ENCODE measurements at regions not wholly inside any gene's neighbourhood (a gene's known extent, or its start where the extent isn't known, plus 50 kb on each side); places are given as distances from the start of the nearest gene placed in this dataset.
"Not testable (repeated sequence)": the region's sequence is repeated elsewhere in the genome, so short reads cannot be mapped to it uniquely, and the experiment has no call there.

DNA sequence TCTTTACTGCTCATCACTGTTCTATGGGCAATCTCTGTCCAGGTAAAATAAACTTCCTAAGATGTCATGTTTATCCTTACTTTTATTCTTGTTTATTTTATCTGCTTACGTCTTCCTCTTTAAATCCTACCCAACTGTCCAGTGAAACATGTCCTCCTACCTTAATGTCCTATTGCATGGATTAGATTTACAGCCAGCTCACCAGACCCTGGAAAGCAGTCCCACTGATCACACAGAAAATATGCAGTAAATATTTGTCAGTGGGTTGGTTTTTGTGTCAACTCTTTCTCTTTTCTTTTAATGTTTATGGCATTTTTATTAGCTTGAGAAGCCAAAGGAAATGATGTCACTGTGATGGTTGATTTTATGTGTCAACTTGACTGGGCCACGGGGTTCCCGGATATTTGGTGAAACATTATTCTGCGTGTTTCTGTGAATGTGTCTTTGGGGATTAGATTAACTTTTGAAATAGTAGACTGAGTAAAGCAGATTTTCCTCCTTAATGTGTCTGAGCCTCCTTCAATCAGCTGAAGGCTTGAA, 258.3 kb downstream of the SRGAP2C start:
- no peak for DNase-seq (ENCODE audit: low read depth)

DNA sequence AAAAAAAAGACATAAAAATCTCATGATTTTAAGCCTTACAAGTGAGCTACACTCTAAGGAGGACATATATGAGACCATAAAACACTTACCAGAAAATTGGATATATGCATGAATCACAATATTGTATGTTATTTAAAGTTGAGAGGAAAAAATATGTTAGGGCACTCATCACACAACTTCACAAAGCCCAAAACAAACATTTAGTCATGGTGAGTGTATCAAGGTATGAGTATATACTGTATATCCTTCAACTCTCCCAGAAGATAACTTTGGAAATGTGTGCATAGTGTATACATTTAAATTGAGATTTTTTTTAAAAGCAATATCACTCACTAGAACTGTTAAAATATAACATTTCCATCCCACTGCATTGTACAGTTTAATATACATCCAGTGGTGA, 259.3 kb downstream of the SRGAP2C start:
- DNase-seq (ENCODE audit: low read depth), result no peak

DNA sequence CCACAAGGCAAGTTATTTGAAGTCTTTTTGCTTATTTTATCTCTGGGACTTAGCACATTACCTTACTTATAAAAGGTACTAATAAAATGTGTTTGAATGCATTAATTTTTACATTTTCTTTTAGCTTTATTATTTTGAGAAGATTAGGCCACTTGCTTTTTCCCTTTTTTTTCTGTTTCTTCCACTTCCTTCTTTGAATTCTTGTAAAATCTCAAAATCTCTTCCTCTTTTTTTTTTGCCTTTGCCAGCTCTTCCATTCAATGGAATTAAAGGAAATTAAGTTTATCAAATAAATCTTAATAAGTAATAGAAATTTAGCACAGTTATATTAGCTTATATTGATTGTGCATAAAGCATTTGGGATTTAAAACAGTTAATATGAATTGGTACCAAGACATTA, 260.9 kb downstream of the SRGAP2C start:
- no peak for DNase-seq (ENCODE audit: low read depth)

DNA sequence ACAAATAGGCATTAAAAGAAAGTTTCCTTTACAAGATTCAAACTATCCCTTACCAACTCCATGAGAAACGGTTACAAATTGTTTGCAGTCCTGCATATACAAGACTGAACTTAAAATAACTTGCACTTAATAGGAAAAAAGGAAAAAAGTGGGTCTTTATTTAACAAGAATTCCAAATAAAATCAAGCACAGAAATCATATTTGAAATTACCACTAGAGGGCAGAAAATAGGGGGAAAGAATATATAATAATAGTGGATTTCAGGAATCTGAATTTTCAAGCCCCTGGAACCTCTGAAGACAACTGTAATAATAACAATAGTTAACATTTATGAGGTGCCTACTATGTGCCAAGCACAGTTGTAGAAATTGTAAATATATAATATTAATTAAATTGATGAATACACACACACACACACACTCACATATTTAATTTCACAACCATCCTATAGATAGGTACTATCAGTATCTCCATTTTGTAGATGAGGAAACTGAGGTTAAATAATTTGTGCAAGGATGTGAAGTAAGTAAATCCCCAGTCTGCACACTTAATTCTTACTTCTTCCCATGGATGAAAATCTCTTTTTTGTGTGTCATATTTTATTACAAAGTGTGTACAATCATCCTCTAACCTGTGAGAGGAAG, 262.6 kb downstream of the SRGAP2C start:
- DNase-seq (ENCODE audit: low read depth), result not testable (repeated sequence)

DNA sequence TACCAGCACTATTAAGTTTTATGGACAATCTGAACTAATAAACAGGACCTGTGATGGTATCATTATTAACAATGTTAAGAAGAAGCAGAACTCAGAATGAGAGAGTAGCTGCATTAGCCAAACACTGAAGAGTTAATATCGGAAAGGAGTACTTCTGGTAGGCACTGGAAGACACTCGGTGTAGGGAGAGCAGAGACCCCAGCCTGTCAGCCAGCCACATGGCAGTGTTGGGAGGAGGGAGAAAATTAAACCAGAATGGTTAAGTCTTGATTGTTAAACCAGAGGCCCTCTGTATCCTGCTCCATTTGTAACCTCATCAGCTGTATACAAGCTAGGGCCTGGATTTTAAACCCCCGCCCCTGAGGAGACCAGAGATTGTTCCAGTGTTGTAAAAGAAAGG, 263.3 kb downstream of the SRGAP2C start:
- DNase-seq (ENCODE audit: low read depth), result not testable (repeated sequence)

DNA sequence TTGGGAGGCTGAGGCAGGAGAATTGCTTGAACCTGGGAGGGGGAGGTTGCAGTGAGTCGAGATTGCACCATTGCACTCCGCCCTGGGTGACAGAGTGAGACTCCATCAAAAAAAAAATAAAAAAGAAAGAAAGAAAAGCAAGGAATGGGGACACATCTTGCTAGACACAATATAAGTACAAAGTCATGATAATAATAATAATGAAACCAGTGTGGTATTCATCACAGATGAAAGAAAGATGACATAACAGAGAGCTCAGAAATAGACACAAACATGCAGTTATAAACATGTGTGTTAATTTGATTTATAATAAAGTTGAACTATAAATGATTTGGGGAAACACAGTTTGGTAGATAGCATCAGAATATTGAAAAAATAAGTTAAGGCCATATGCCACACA, 264.1 kb downstream of the SRGAP2C start:
- no peak for DNase-seq (ENCODE audit: low read depth)

DNA sequence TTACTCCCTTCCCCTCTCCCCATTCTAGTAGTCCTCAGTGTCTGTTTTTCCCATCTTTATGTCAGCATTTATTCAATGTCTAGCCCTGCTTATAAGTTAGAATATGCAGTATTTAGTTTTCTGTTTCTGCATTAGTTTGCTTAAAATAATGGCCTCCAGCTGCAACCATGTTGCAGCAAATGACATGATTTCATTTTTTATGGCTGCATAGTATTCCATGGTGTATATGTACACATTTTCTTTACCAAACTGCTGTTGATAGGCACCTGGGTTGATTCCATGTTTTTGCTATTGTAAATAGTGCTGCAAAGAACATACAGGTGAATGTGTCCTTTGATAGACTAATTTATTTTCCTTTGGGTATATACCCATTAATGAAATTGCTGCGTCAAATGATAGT, 267.7 kb downstream of the SRGAP2C start:
- no peak for DNase-seq (ENCODE audit: low read depth)

DNA sequence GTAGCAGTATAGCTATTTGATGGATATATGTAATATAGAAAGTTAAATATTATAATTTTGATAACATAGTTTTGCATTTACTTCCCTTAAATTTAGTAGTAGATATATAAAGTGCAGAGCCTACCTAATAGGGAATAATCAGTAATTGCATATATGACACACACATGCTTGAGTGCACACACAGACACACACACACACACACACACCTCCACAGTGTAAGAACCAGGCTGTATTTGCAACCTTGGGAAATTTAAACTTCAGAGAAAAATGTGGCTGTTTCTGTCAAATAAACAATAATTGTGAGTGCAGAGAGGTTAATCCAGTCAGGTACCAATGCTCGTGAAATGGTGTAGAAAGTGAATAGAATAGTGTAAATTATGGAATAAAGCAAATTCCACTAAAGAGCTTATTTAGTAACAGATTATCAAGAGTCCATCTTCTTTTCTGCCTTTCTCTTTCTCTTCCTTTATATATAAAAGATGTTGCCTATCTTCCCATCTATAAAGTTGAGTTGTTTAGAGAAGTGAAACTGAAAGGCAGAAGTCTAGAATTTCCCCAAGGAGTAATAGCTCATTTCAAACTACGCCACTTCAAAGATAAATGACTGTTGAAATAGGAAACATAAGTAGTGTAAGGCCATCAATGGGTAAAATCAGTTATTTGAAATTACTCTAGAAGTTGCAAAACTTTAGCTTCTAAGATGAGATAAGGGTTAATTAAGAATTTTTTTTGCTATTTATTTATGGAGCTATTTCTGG, 273.7 kb downstream of the SRGAP2C start:
- no peak for DNase-seq (ENCODE audit: low read depth)

DNA sequence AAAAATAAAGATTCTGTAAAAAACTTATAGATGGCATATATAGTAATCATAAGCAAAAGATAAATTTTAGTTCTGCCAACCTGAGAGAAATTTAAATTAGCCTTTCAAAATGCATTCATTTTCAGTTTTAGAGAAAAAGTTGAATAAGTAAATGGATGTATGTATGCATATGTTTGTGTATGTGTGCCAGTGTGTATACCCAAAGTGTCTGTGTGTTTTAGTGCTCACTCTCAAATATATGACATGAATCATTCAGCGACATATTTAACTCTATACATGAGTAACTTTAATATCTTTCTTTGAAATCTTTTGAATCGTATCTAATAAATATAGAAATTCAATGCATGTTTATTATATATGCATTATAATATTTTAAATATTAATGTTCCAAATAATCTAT, 274.5 kb downstream of the SRGAP2C start:
- DNase-seq (ENCODE audit: low read depth), result no peak

DNA sequence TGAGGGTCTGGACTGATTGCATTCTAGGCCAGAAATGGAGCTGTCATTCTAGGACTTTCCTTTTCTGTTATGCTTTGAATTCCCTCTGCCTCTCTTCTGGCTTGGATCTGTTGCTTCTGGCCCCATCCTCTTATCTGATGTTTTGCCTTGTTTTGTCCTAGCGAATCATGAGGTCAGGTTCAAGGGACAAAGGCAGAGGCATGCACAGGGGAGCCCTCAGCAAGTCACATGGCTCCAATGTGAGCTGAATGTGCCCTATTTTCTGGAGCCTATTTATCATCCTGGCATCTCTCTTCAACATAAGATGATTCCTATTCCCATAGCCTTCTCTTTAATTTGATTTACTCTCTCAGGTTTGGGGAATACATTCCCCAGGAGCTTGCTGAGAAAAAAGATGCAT, 284.6 kb downstream of the SRGAP2C start:
- DNase-seq (ENCODE audit: low read depth), result not testable (repeated sequence)

DNA sequence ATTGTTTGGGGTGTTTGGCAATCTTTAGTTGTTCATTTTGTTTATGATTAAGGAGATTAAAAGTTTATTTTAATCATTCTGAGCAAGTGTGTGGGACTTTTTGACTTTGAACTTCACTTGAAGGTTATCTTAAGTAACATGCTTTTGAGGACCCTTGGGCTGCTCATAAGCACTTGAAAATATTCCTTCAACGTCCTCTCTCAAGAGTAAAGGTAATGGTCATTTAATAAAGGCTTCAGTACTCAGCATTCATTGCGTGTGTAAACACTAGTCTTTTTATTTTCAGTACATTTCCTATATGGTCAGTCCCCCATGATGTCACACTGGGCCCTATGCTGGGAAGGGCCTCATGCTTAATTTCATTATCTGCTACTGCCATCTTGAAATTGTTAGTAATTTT, 285.6 kb downstream of the SRGAP2C start:
- not testable (repeated sequence) for DNase-seq (ENCODE audit: low read depth)

DNA sequence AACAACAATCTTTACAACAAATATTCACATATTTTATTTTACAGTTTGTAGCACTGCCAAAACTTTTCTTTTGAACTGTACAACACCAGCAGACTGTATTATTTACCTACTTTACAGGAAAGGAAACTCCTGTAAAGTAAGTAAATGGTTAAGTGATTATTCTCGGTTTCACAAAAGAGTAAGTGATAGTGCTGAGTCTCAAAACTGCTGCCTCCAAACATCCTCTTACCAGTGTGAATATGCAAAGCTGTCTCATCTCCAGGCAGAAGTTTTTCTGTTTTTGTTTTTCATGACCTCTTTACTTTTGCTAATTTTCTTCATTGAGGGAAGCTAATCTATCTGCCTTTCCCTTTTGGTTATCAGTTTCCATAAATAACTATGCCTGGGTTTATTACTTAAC, 286.7 kb downstream of the SRGAP2C start:
- no peak for DNase-seq (ENCODE audit: low read depth)

DNA sequence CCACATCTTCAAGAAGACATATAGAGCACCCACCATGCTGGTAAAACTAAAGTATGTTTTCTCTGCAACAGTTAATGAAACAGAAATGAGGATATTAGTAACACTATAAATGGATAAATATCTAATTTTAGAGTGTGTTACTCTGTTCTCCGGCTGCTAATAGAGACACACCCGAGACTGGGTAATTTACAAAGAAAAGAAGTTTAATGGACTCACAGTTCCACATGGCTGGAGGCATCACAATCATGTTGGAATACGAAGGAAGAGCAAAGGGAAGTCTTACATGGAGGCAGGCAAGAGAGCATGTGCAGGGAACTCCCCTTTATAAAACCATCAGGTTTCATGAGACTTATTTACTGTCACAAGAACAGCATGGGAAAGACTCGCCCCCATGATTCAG, 287.2 kb downstream of the SRGAP2C start:
- DNase-seq (ENCODE audit: low read depth), result no peak

DNA sequence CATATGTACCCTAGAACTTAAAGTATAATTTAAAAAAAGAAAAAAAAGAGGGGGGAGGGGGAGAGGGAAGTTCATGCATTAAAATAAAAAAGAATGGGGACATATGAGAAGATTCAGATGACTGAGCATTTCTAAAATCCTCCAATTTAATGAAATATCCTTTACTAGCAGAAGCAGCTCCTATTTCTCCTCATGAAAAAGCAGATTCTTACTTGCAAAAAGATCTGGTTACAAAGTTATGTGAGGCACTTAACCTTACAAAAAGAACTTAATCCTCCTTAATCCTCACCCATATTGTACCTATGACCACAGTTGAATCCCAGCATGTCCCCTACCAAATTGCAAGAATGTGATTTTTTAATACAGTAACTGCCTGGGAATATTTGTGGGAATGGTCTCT, 298.5 kb downstream of the SRGAP2C start:
- DNase-seq (ENCODE audit: low read depth), result no peak

DNA sequence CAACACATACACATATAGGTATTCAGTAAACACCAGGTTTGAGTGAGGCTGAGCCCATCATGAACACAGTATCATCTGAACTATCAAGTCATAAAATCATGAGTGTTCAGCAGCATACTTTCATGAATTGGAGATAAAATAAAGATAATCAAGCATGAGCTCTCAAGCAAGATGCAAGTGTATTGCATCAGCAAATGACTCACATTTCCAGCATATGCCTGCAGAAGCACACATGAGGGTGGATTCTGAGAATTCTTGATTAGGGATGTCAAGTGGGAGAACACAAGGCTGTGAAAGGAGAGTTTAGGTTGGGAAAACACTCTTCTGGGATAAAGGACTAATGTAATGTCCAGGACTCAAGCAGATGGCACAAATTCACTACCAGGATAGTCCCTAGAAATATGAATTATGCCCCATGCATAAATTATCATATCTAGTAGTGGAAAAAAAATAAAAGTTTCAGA, 299.2 kb downstream of the SRGAP2C start:
- DNase-seq (ENCODE audit: low read depth), result no peak

DNA sequence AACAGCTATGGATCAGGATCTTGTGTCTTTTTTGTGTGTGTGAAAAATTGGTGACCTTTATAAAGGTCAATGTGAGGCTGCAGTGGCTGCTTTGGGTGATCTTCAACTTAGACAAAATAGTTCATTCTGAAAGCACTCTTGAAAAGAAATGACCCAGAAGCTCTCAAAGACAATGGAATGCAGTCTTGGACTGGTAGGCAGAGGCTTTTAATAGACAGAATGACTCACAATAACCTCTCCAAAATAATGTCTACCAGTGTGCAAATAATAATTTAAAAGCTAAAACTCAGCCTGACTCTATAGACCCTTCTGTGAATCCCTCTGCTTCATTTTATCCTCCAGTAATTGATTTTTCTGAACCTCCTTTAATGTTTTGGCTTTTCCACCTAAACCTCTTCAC, 310.0 kb downstream of the SRGAP2C start:
- DNase-seq (ENCODE audit: low read depth), result not testable (repeated sequence)

DNA sequence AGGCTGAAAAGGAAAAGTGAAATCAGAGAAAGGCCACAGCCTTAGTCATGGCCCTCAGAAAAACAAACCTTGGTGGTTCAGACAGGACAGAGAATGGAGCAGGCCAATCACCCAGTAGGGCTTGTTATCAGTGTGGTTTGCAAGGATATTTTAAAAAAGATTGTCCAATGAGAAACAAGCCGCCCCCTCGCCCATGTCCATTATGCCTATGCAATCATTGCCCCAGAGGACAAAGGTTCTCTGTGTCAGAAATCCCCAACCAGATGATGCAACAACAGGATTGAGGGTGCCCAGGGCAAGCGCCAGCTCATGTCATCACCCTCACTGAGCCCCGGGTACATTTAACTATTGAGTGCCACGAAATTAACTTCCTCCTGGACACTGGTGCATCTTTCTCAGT, 326.7 kb downstream of the SRGAP2C start:
- not testable (repeated sequence) for DNase-seq (ENCODE audit: low read depth)

DNA sequence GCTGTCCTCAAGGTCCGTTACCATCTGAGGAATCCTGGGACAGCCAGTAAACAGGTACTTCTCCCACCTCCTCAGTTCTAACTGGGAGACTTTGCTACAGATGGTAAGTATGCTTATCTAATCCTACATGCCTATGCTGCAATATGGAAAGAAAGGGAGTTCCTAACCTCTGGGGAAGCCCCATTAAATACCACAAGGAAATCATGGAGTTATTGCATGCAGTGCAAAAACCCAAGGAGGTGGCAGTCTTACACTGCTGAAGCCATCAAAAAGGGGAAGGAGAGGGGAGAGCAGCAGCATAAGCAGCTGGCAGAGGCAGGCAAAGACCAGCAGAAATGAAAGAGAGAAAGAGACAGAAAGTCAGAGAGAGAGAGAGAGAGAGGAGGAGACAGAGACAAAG, 327.1 kb downstream of the SRGAP2C start:
- not testable (repeated sequence) for DNase-seq (ENCODE audit: low read depth)

DNA sequence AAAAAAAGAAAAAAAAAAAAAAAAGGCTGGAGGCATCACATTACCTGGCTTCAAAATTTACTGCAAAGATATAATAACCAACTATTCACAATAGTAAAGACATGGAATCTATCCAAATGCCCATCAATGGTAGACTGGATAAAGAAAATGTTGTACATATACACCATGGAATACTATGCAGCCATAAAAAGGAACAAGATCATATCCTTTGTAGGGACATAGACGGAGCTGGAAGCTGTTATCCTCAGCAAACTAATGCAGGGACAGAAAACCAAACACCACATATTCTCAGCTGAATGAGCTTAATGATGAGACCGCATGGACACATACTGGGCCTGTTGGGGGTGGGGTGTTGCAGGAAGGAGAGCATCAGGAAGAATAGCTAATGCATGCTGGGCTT, 330.5 kb downstream of the SRGAP2C start:
- no peak for DNase-seq (ENCODE audit: low read depth)

DNA sequence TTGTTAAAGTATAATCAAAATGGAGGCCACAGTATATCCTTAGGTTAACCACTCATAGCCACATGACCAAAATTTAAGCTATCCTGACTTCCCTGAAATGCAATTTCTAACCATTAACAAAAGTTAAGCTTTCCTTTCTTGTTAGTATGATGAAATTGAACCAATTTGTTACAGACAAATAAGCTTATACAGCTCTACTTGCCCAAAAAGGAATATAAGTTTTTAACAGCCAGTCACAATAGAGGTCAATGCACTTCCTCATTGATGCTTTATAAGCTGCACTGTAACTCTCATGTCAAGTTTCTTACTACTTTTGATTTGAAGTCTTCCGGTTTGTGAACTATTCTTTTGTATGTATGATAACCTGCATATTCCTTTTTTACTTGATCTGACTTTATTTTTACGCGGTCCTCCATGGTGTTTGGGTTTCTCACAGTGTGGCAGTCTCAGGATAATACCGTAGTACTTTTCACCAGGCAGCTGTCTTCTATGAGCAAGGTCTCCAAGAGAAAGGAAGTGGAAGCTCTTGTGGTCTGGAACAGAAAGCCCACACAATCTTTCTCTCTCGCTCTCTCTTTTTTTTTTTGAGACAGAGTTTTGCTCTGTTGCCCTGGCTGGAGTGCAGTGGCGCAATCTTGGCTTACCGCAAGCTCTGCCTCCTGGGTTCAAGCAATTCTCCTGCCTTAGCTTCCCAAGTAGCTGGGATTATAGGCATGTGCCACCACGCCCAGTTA, 331.6 kb downstream of the SRGAP2C start:
- DNase-seq (ENCODE audit: low read depth), result no peak

DNA sequence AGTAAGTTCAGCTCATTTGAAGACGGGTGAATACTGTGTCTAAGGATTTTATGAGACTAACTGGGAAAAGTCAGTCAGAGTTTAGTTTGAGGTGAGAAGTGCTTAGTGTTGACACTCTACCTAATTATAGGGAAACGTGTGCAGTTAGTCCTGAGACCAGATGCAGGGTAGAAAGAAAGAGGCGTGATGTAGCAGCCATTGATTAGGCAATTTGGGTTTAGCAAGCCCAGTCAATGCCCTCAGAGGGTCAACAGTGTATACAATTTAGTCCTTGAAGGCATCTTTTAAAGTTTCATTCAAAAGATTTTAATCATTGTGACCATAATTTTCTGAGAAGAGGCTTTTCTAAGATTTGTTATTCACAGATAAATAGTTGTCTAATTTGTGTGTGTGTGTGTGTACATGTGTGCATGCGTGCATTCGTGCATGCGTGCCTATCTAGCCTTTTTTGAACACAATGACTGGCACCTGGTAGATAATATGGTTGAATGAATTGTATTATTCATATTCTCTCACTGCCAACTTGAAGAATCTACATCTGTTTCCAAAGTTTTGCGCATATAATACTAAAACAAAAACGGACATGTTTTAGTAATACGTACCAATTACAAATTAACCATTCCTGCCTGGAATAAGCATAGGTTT, 332.9 kb downstream of the SRGAP2C start:
- no peak for DNase-seq (ENCODE audit: low read depth)

DNA sequence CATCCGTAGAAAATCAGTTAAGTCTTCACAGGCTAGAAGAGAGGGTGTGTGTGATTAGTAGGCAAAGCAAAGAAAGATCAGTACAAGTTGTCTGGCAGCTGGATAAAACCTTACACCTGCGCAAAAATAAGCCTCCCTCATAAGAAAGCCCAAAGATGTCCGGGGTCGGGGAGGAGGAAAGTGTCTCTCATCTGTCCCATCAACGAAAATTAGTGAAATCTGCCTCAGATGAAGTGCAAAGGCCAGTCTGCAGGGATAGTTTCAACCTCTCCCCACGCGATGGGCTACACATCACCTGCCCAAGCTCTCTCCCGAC, 333.9 kb downstream of the SRGAP2C start:
- DNase-seq (ENCODE audit: low read depth), result no peak

All from activated T-helper 1 cell treated with Interleukin-2 at 50 U/mL for 16 hours (primary cell).